ENCODE measurements at regions not wholly inside any gene's neighbourhood (a gene's known extent, or its start where the extent isn't known, plus 50 kb on each side); places are given as distances from the start of the nearest gene placed in this dataset.

DNA sequence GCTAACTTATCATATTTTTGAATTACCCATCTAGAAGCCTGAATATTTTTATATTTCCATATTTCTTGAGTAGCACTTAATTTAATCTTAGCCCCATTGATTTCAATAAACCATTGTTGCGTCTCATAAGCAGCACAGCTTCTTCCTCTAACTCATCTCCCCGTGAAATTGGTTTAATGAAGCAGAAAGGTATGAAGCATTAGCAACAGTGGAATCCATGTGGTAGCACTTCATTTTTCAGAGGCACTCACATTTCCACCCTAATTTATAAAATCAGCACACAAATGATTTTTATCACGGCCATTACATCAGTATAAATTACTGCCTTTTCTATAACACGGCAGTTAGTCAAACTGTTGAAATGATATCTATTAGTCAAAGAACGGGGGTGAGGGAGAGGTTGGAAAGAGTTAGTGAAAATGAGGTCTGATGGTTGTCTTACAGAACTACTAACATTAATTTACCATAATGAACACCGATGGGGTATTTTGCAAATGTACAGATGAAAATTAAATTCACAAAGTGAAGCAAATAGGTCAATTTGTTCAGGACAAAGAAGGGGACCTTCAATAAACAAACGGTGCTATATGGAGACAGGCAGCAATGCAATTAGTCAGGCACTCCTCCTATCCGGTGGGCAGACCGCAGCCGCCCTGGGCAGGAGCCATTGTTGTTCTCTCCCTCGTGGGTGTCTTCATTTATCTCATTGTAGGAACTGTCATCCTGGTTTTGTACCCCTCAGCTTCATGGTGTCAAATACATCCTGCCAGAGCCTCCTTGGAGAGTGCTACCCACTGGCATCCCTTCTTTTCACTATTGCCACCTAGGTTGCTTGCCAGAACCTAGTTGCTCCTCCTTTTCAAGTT is 205.7 kb downstream of the SOX3 start:
- no peaks in the 10 kb centered on the region for H3K4me1 Mint-ChIP-seq
- WGBS, 2 experiments (ENCODE audit: insufficient coverage in 1 of 2, insufficient read length in 1 of 2), result 84% methylated on average over 8 of the region's 11 CpGs; no CpG with 5 or more reads in 1 of the 2 experiments

DNA sequence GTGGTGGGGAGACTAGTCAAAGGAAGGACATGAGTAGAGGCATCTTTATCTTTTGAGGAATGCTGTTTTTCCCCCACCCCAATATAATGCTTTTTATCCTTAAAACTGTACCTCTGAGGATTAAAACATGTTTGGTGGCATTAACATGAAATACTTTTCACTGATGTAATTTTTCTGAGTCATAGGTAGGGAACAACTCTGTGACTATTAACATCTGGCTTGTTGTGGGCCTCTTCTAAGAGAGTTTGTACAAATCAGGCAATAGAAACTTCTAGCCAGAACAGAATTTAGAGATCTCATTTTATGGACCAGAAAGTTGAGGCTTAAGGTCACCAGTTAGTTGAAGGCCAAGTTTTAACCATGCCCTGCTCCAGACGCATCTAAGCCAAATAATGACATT is 207.6 kb downstream of the SOX3 start:
- H3K4me1 Mint-ChIP-seq, result no peaks in the 10 kb centered on the region
- no peak overlapping the region for H3K4me3 ChIP-seq (ENCODE audit: low read length)

More for the DNA sequence above, 205.7 kb downstream of the SOX3 start:
- H3K36me3 Mint-ChIP-seq (ENCODE audit: low read depth), result no peaks in the 10 kb centered on the region
- no peaks in the 10 kb centered on the region for H3K9me3 ChIP-seq (ENCODE audit: control insufficient read depth, low read length)
- TF ChIP-seq, protein P1, sequence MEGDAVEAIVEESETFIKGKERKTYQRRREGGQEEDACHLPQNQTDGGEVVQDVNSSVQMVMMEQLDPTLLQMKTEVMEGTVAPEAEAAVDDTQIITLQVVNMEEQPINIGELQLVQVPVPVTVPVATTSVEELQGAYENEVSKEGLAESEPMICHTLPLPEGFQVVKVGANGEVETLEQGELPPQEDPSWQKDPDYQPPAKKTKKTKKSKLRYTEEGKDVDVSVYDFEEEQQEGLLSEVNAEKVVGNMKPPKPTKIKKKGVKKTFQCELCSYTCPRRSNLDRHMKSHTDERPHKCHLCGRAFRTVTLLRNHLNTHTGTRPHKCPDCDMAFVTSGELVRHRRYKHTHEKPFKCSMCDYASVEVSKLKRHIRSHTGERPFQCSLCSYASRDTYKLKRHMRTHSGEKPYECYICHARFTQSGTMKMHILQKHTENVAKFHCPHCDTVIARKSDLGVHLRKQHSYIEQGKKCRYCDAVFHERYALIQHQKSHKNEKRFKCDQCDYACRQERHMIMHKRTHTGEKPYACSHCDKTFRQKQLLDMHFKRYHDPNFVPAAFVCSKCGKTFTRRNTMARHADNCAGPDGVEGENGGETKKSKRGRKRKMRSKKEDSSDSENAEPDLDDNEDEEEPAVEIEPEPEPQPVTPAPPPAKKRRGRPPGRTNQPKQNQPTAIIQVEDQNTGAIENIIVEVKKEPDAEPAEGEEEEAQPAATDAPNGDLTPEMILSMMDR (conservative IDR thresholded peaks at IDR 0.05), result no peak
- H3K27me3 ChIP-seq (ENCODE audit: control insufficient read depth, insufficient read depth, low read length, poor library complexity, severe bottlenecking), result no peaks in the 10 kb centered on the region
- H3K4me1 ChIP-seq (ENCODE audit: control insufficient read depth, insufficient read depth, low read length), result no peaks in the 10 kb centered on the region
- DNase-seq, result no peak
- no peak overlapping the region for H3K4me3 ChIP-seq (ENCODE audit: low read length)
- no peaks in the 10 kb centered on the region for H3K36me3 ChIP-seq (ENCODE audit: control insufficient read depth, insufficient read depth, low read length)
- no peak overlapping the region for H3K27ac Mint-ChIP-seq
- no peak overlapping the region for H3K27ac ChIP-seq (ENCODE audit: low read depth, low read length)
- H3K9ac ChIP-seq (ENCODE audit: extremely low read depth, low read length, poor library complexity, severe bottlenecking), result no peak overlapping the region
- H3K4me3 Mint-ChIP-seq, result no peak overlapping the region
- H3K27me3 Mint-ChIP-seq (ENCODE audit: insufficient read depth), result no peaks in the 10 kb centered on the region
- H3K9me3 Mint-ChIP-seq, result no peaks in the 10 kb centered on the region

DNA sequence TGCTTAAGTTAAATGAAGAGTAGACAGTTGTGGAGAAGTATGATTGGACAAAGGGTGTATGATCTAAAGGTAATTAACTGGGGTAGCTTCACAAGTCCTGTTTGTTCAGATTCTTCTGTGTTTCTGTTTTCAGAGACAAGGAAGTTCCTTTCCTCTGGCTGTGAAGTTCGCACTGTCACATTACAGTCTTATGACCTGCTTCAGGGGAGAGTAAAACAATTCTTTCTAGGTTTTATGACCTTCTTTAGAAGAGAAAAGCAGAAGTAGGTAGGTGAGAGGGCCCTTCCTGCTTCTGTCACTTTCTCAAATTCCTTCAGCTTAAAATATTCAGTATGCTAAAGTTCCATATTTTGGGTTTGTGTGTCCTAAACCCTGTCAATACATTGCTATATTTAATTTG is 211.9 kb downstream of the SOX3 start:
- Mint-ChIP-seq H3K27me3 (ENCODE audit: insufficient read depth) (no peaks in the 10 kb centered on the region), H3K4me1 (no peaks in the 10 kb centered on the region), H3K27ac (no peak overlapping the region), H3K9me3 (peaks cover 2% of the 10 kb centered on the region), H3K36me3 (ENCODE audit: low read depth) (no peaks in the 10 kb centered on the region), H3K4me3 (no peak overlapping the region)
- no peak for DNase-seq
- no peaks in the 10 kb centered on the region for H3K9me3 ChIP-seq (ENCODE audit: control insufficient read depth, low read length)
- no peak overlapping the region for H3K9ac ChIP-seq (ENCODE audit: extremely low read depth, low read length, poor library complexity, severe bottlenecking)
- no peak overlapping the region for H3K4me3 ChIP-seq (ENCODE audit: low read length)
- TF ChIP-seq, protein P1 (conservative IDR thresholded peaks at IDR 0.05), result no peak
- 100% methylated on average over 1 of the region's 1 CpG; no CpG with 5 or more reads in 1 of the 2 experiments for WGBS, 2 experiments (ENCODE audit: insufficient coverage in 1 of 2, insufficient read length in 1 of 2)
- H3K36me3 ChIP-seq (ENCODE audit: control insufficient read depth, insufficient read depth, low read length), result no peaks in the 10 kb centered on the region
- no peaks in the 10 kb centered on the region for H3K4me1 ChIP-seq (ENCODE audit: control insufficient read depth, insufficient read depth, low read length)
- H3K27me3 ChIP-seq (ENCODE audit: control insufficient read depth, insufficient read depth, low read length, poor library complexity, severe bottlenecking), result no peaks in the 10 kb centered on the region
- no peak overlapping the region for H3K27ac ChIP-seq (ENCODE audit: low read depth, low read length)

More for the DNA sequence above, 207.6 kb downstream of the SOX3 start:
- Histone ChIP-seq H3K36me3 (ENCODE audit: control insufficient read depth, insufficient read depth, low read length) (no peaks in the 10 kb centered on the region), H3K9me3 (ENCODE audit: control insufficient read depth, low read length) (no peaks in the 10 kb centered on the region), H3K27ac (ENCODE audit: low read depth, low read length) (no peak overlapping the region), H3K9ac (ENCODE audit: extremely low read depth, low read length, poor library complexity, severe bottlenecking) (no peak overlapping the region), H3K27me3 (ENCODE audit: control insufficient read depth, insufficient read depth, low read length, poor library complexity, severe bottlenecking) (no peaks in the 10 kb centered on the region), H3K4me1 (ENCODE audit: control insufficient read depth, insufficient read depth, low read length) (no peaks in the 10 kb centered on the region)
- no peak for DNase-seq
- TF ChIP-seq, protein P1 (conservative IDR thresholded peaks at IDR 0.05), result no peak
- Mint-ChIP-seq H3K27ac (no peak overlapping the region), H3K4me3 (no peak overlapping the region), H3K27me3 (ENCODE audit: insufficient read depth) (no peaks in the 10 kb centered on the region), H3K36me3 (ENCODE audit: low read depth) (no peaks in the 10 kb centered on the region), H3K9me3 (no peaks in the 10 kb centered on the region)
- no CpG with 5 or more reads among the region's 1 CpG for WGBS, 2 experiments (ENCODE audit: insufficient coverage in 1 of 2, insufficient read length in 1 of 2)

All from endodermal cell (in vitro differentiated cells).